CD4-positive, alpha-beta memory T cell (primary cell): ENCODE measurements at regions not wholly inside any gene's neighbourhood (a gene's known extent, or its start where the extent isn't known, plus 50 kb on each side); places are given as distances from the start of the nearest gene placed in this dataset.

Experiments used
- CTCF ChIA-PET: fragments of 350-600 bp; sonication (Branson Sonifier 250); formaldehyde crosslinking; loops from one replicate; lab custom pipeline; 2021; ENCODE audit warnings: inconsistent platforms; ENCODE audit not compliant: partially characterized antibody; lab: Charles Lee
- POLR2A ChIA-PET: fragments of 350-600 bp; sonication (Branson Sonifier 250); formaldehyde crosslinking; loops from one replicate; lab custom pipeline; 2021; ENCODE audit not compliant: partially characterized antibody; lab: Charles Lee
- DNase-seq, 5 donors: peaks; one replicate each; pipeline versions ENCODE4 v3.0.0 to v3.0.0-alpha.2; 2020 to 2022; ENCODE audit warnings: mixed read lengths in 1 of 5
- H3K27ac ChIP-seq: one replicate; pipeline ENCODE4 v1.7.0; 2013; ENCODE audit warnings: low read depth, low read length
- H3K27me3 ChIP-seq: 2 replicates; pipeline ENCODE4 v1.7.0; 2013; ENCODE audit warnings: mild to moderate bottlenecking, low read length, moderate library complexity; ENCODE audit not compliant: insufficient read depth
- H3K36me3 ChIP-seq: 2 replicates; pipeline ENCODE4 v1.7.0; 2013; ENCODE audit warnings: mild to moderate bottlenecking, low read length, moderate library complexity; ENCODE audit not compliant: insufficient read depth
- H3K4me1 ChIP-seq: 2 replicates; pipeline ENCODE4 v1.7.0; 2013; ENCODE audit warnings: mild to moderate bottlenecking, low read length, moderate library complexity; ENCODE audit not compliant: insufficient read depth
- H3K4me3 ChIP-seq, 2 donors: one replicate each; pipeline ENCODE4 v1.7.0; 2013; ENCODE audit warnings: low read length in 2 of 2, mild to moderate bottlenecking in 1 of 2
- H3K9me3 ChIP-seq, 2 donors: one replicate each; pipeline ENCODE4 v1.7.0; 2013; ENCODE audit warnings: low read length in 2 of 2, control low read depth in 1 of 2; ENCODE audit not compliant: control insufficient read depth in 1 of 2
- H3K27ac Mint-ChIP-seq, 7 donors: one replicate each; pipeline ENCODE4 v1.8.0; 2020 to 2021; ENCODE audit warnings: mixed read lengths in 7 of 7, mild to moderate bottlenecking in 6 of 7, inconsistent platforms in 3 of 7, moderate library complexity in 3 of 7
- H3K27me3 Mint-ChIP-seq, 2 donors: one replicate each; pipeline ENCODE4 v1.8.0; 2020 to 2021; ENCODE audit warnings: mixed read lengths in 2 of 2
- H3K36me3 Mint-ChIP-seq, 2 donors: one replicate each; pipeline ENCODE4 v1.8.0; 2020 to 2021; ENCODE audit warnings: mixed read lengths in 2 of 2, inconsistent platforms in 1 of 2, mild to moderate bottlenecking in 1 of 2
- H3K4me1 Mint-ChIP-seq, 4 donors: one replicate each; pipeline ENCODE4 v1.8.0; 2020 to 2021; ENCODE audit warnings: mixed read lengths in 4 of 4, mild to moderate bottlenecking in 1 of 4
- H3K4me3 Mint-ChIP-seq, 8 donors: one replicate each; pipeline ENCODE4 v1.8.0; 2020 to 2021; ENCODE audit warnings: mixed read lengths in 8 of 8, mild to moderate bottlenecking in 7 of 8, moderate library complexity in 6 of 8, inconsistent platforms in 3 of 8
- H3K9me3 Mint-ChIP-seq, 8 donors: one replicate each; pipeline ENCODE4 v1.8.0; 2020 to 2021; ENCODE audit warnings: mixed read lengths in 8 of 8, mild to moderate bottlenecking in 5 of 8, inconsistent platforms in 3 of 8, moderate library complexity in 1 of 8
- intact Hi-C: fragments of 100-400 bp; cut with micrococcal nuclease; formaldehyde crosslinking; loops from one replicate; pipeline ENCODE4 v1.15.1; 2023

GRCh38 chr22:49243335-49243734 is 584.3 kb downstream of the BRD1 start:
- Histone ChIP-seq H3K27ac (no peak overlapping the region), H3K4me3 (no peak overlapping the region), H3K9me3 (no peaks in the 10 kb centered on the region), H3K36me3 (no peaks in the 10 kb centered on the region), H3K27me3 (no peaks in the 10 kb centered on the region), H3K4me1 (no peaks in the 10 kb centered on the region)
- Mint-ChIP-seq H3K36me3 (no peaks in the 10 kb centered on the region), H3K4me1 (no peaks in the 10 kb centered on the region), H3K9me3 (no peaks in the 10 kb centered on the region), H3K4me3 (no peak overlapping the region), H3K27me3 (peaks cover 2 to 4% of the 10 kb centered on the region in 2 donors), H3K27ac (no peak overlapping the region)
- POLR2A ChIA-PET = no interaction called here
- DNase-seq = no peak
- intact Hi-C loops = no loop called here
- CTCF ChIA-PET = no interaction called here

GRCh38 chr22:49242480-49242879 is 585.2 kb downstream of the BRD1 start:
- intact Hi-C loops = no loop called here
- H3K9me3 Mint-ChIP-seq = no peaks in the 10 kb centered on the region
- no peak overlapping the region for H3K27ac Mint-ChIP-seq
- H3K9me3 ChIP-seq = no peaks in the 10 kb centered on the region
- H3K27ac ChIP-seq = no peak overlapping the region
- no peak for DNase-seq
- CTCF ChIA-PET = interaction anchor here (1.1 kb wide), 1 partner anchor 12 kb away, joined by 3 read pairs; no protein-coding TSS in a partner anchor
- no peak overlapping the region for H3K4me3 Mint-ChIP-seq
- no peak overlapping the region for H3K4me3 ChIP-seq
- H3K27me3 Mint-ChIP-seq = peaks cover 2 to 4% of the 10 kb centered on the region in 2 donors
- no peaks in the 10 kb centered on the region for H3K27me3 ChIP-seq
- no peaks in the 10 kb centered on the region for H3K36me3 ChIP-seq
- POLR2A ChIA-PET = no interaction called here
- H3K4me1 ChIP-seq = no peaks in the 10 kb centered on the region
- H3K4me1 Mint-ChIP-seq = no peaks in the 10 kb centered on the region
- H3K36me3 Mint-ChIP-seq = no peaks in the 10 kb centered on the region

GRCh38 chr22:49241174-49241851 is 586.4 kb downstream of the BRD1 start:
- Histone ChIP-seq H3K4me1 (no peaks in the 10 kb centered on the region), H3K9me3 (no peaks in the 10 kb centered on the region), H3K36me3 (no peaks in the 10 kb centered on the region), H3K4me3 (no peak overlapping the region), H3K27me3 (no peaks in the 10 kb centered on the region), H3K27ac (no peak overlapping the region)
- intact Hi-C loops = no loop called here
- CTCF ChIA-PET = interaction anchor here (1.1 kb wide), 1 partner anchor 13 kb away, joined by 3 read pairs; no protein-coding TSS in a partner anchor
- Mint-ChIP-seq H3K27me3 (peaks cover 2 to 4% of the 10 kb centered on the region in 2 donors), H3K27ac (no peak overlapping the region), H3K4me1 (no peaks in the 10 kb centered on the region), H3K9me3 (no peaks in the 10 kb centered on the region), H3K4me3 (no peak overlapping the region), H3K36me3 (no peaks in the 10 kb centered on the region)
- no peak for DNase-seq
- POLR2A ChIA-PET = no interaction called here

GRCh38 chr22:49240472-49240871 is 587.2 kb downstream of the BRD1 start:
- no peaks in the 10 kb centered on the region for H3K4me1 ChIP-seq
- Mint-ChIP-seq H3K4me3 (no peak overlapping the region), H3K27me3 (peaks cover 2 to 4% of the 10 kb centered on the region in 2 donors), H3K36me3 (no peaks in the 10 kb centered on the region), H3K4me1 (no peaks in the 10 kb centered on the region), H3K9me3 (no peaks in the 10 kb centered on the region), H3K27ac (no peak overlapping the region)
- no peaks in the 10 kb centered on the region for H3K36me3 ChIP-seq
- intact Hi-C loops = no loop called here
- no peaks in the 10 kb centered on the region for H3K27me3 ChIP-seq
- DNase-seq = no peak
- no peak overlapping the region for H3K4me3 ChIP-seq
- ChIA-PET CTCF (no interaction called here), POLR2A (no interaction called here)
- no peaks in the 10 kb centered on the region for H3K9me3 ChIP-seq
- H3K27ac ChIP-seq = no peak overlapping the region

- Histone ChIP-seq H3K9me3 (no peaks in the 10 kb centered on the region), H3K4me1 (no peaks in the 10 kb centered on the region), H3K27ac (no peak overlapping the region), H3K27me3 (no peaks in the 10 kb centered on the region), H3K4me3 (no peak overlapping the region), H3K36me3 (no peaks in the 10 kb centered on the region)
- CTCF ChIA-PET = no interaction called here
- intact Hi-C loops = no loop called here
- no peak for DNase-seq
- Mint-ChIP-seq H3K27me3 (peaks cover 2 to 4% of the 10 kb centered on the region in 2 donors), H3K36me3 (no peaks in the 10 kb centered on the region), H3K9me3 (no peaks in the 10 kb centered on the region), H3K4me1 (no peaks in the 10 kb centered on the region), H3K4me3 (no peak overlapping the region), H3K27ac (no peak overlapping the region)
- POLR2A ChIA-PET = no interaction called here
These were observed 587.7 kb downstream of the BRD1 start for GRCh38 chr22:49240016-49240380.

GRCh38 chr22:49239264-49240015 is 588.2 kb downstream of the BRD1 start:
- H3K27ac Mint-ChIP-seq = no peak overlapping the region
- Histone ChIP-seq H3K9me3 (no peaks in the 10 kb centered on the region), H3K27ac (no peak overlapping the region), H3K27me3 (no peaks in the 10 kb centered on the region), H3K4me1 (no peaks in the 10 kb centered on the region), H3K4me3 (no peak overlapping the region), H3K36me3 (no peaks in the 10 kb centered on the region)
- no peak for DNase-seq
- intact Hi-C loops = no loop called here
- no peaks in the 10 kb centered on the region for H3K9me3 Mint-ChIP-seq
- ChIA-PET POLR2A (no interaction called here), CTCF (no interaction called here)
- no peaks in the 10 kb centered on the region for H3K36me3 Mint-ChIP-seq
- no peaks in the 10 kb centered on the region for H3K4me1 Mint-ChIP-seq
- no peak overlapping the region for H3K4me3 Mint-ChIP-seq
- H3K27me3 Mint-ChIP-seq = peaks cover 3 to 4% of the 10 kb centered on the region in 2 donors

GRCh38 chr22:49238181-49239141 is 589.2 kb downstream of the BRD1 start:
- H3K4me1 Mint-ChIP-seq = no peaks in the 10 kb centered on the region
- POLR2A ChIA-PET = no interaction called here
- Histone ChIP-seq H3K27ac (no peak overlapping the region), H3K4me1 (no peaks in the 10 kb centered on the region), H3K9me3 (no peaks in the 10 kb centered on the region), H3K27me3 (no peaks in the 10 kb centered on the region), H3K36me3 (no peaks in the 10 kb centered on the region), H3K4me3 (no peak overlapping the region)
- H3K27me3 Mint-ChIP-seq = peaks cover 0 to 3% of the 10 kb centered on the region in 2 donors
- intact Hi-C loops = no loop called here
- H3K27ac Mint-ChIP-seq = no peak overlapping the region
- H3K36me3 Mint-ChIP-seq = no peaks in the 10 kb centered on the region
- no peak for DNase-seq
- no peaks in the 10 kb centered on the region for H3K9me3 Mint-ChIP-seq
- CTCF ChIA-PET = no interaction called here
- H3K4me3 Mint-ChIP-seq = no peak overlapping the region
